Left lung (tissue), 4 donors: ENCODE measurements at regions not wholly inside any gene's neighbourhood (a gene's known extent, or its start where the extent isn't known, plus 50 kb on each side); places are given as distances from the start of the nearest gene placed in this dataset.
A peak's percentile ranks its signal among the peaks of the same experiment; 100 is the strongest.

Experiments used
- ATAC-seq: fragments of 200-7000 bp; cut with Tn5 transposase; one replicate; pipeline ENCODE4 v1.9.1; 2020; ENCODE audit warnings: moderate library complexity
- DNase-seq, 4 donors: peaks; one replicate each; pipeline ENCODE4 v3.0.0-alpha.2; 2013 to 2020
- H3K27ac ChIP-seq, 2 donors: fragments of 200-600 bp; sonication (generic) in 1 of 2; one replicate each; pipeline versions ENCODE4 v1.5.0 to v1.8.0; 2020 to 2021
- H3K27me3 ChIP-seq, 2 donors: fragments of 200-600 bp; sonication (generic) in 1 of 2; one replicate each; pipeline versions ENCODE4 v1.5.0 to v1.8.0; 2020 to 2021
- H3K36me3 ChIP-seq, 2 donors: fragments of 200-600 bp; sonication (generic) in 1 of 2; one replicate each; pipeline versions ENCODE4 v1.5.0 to v1.8.0; 2020 to 2021
- H3K4me1 ChIP-seq, 2 donors: fragments of 200-600 bp; one replicate each; pipeline ENCODE4 v1.8.0; 2021
- H3K4me3 ChIP-seq, 2 donors: fragments of 200-600 bp; sonication (generic) in 1 of 2; one replicate each; pipeline versions ENCODE4 v1.5.0 to v1.8.0; 2020 to 2021; ENCODE audit warnings: mild to moderate bottlenecking in 1 of 2
- H3K9me3 ChIP-seq, 2 donors: fragments of 200-600 bp; sonication (generic) in 1 of 2; one replicate each; pipeline versions ENCODE4 v1.5.0 to v1.8.0; 2020 to 2021
- CTCF ChIP-seq, 2 donors: fragments of 200-600 bp; sonication (generic) in 1 of 2; IDR thresholded peaks; one replicate each; pipeline versions ENCODE4 v1.5.0 to v1.8.0; 2021; ENCODE audit warnings: antibody characterized with exemption in 2 of 2
- intact Hi-C, 2 donors: fragments of 100-400 bp; cut with DNase I; formaldehyde crosslinking; loops; one replicate each; pipeline versions ENCODE4 v1.11.2 to v1.14.2; 2022
- donor health status: DM: no; HTN: yes; CAD: no.
- donor health status: DM: no; HTN: no; CAD: no.

GRCh38 chr22:22404598-22405284 is 103.8 kb downstream of the ZNF280B start:
- Histone ChIP-seq H3K36me3 (no peaks in the 10 kb centered on the region), H3K4me3 (no peak overlapping the region), H3K27ac (no peak overlapping the region), H3K9me3 (no peaks in the 10 kb centered on the region), H3K4me1 (no peaks in the 10 kb centered on the region), H3K27me3 (peaks cover 0 to 17% of the 10 kb centered on the region in 2 donors)
- no peak for TF ChIP-seq CTCF (IDR thresholded peaks at IDR 0.05)
- intact Hi-C loops = no loop called here
- DNase-seq (no peak), ATAC-seq (no peak)

GRCh38 chr22:22406445-22407027 is 102.0 kb downstream of the ZNF280B start:
- no peaks in the 10 kb centered on the region for H3K4me1 ChIP-seq
- no peak for DNase-seq
- H3K36me3 ChIP-seq = no peaks in the 10 kb centered on the region
- H3K4me3 ChIP-seq = no peak overlapping the region
- TF ChIP-seq CTCF (IDR thresholded peaks at IDR 0.05) = no peak
- peaks cover 0 to 22% of the 10 kb centered on the region in 2 donors for H3K27me3 ChIP-seq
- intact Hi-C loops = no loop called here
- ATAC-seq = no peak
- no peak overlapping the region for H3K27ac ChIP-seq
- H3K9me3 ChIP-seq = no peaks in the 10 kb centered on the region

- no peaks in the 10 kb centered on the region for H3K9me3 ChIP-seq
- TF ChIP-seq CTCF (IDR thresholded peaks at IDR 0.05) = no peak
- H3K4me3 ChIP-seq = no peak overlapping the region
- no peak overlapping the region for H3K27ac ChIP-seq
- ATAC-seq (no peak), DNase-seq (no peak)
- no peaks in the 10 kb centered on the region for H3K4me1 ChIP-seq
- H3K36me3 ChIP-seq = no peaks in the 10 kb centered on the region
- peaks cover 0 to 22% of the 10 kb centered on the region in 2 donors for H3K27me3 ChIP-seq
- intact Hi-C loops = no loop called here
Observed at GRCh38 chr22:22407061-22407460, 101.5 kb downstream of the ZNF280B start.

GRCh38 chr22:22408269-22408668 is 100.3 kb downstream of the ZNF280B start:
- H3K4me3 ChIP-seq = no peak overlapping the region
- H3K27me3 ChIP-seq = peaks cover 0 to 25% of the 10 kb centered on the region in 2 donors
- ATAC-seq (no peak), DNase-seq (no peak)
- H3K27ac ChIP-seq = no peak overlapping the region
- no peaks in the 10 kb centered on the region for H3K4me1 ChIP-seq
- intact Hi-C loops = no loop called here
- H3K9me3 ChIP-seq = no peaks in the 10 kb centered on the region
- TF ChIP-seq CTCF (IDR thresholded peaks at IDR 0.05) = no peak
- no peaks in the 10 kb centered on the region for H3K36me3 ChIP-seq

GRCh38 chr22:22408731-22409696 is 99.5 kb downstream of the ZNF280B start:
- Histone ChIP-seq H3K9me3 (no peaks in the 10 kb centered on the region), H3K36me3 (no peaks in the 10 kb centered on the region), H3K27me3 (peaks cover 0 to 31% of the 10 kb centered on the region in 2 donors), H3K4me3 (no peak overlapping the region), H3K4me1 (no peaks in the 10 kb centered on the region), H3K27ac (no peak overlapping the region)
- intact Hi-C loops = no loop called here
- TF ChIP-seq CTCF (IDR thresholded peaks at IDR 0.05) = no peak
- ATAC-seq (peak; percentile 80), DNase-seq (no peak)
